Fibroblast of pulmonary artery (primary cell): ENCODE measurements at regions not wholly inside any gene's neighbourhood (a gene's known extent, or its start where the extent isn't known, plus 50 kb on each side); places are given as distances from the start of the nearest gene placed in this dataset.
"Not testable (repeated sequence)": the region's sequence is repeated elsewhere in the genome, so short reads cannot be mapped to it uniquely, and the experiment has no call there.

Experiments used
- DNase-seq: peaks from one replicate; pipeline ENCODE4 v3.0.0-alpha.2; 2010; ENCODE audit warnings: low read depth
- H3K4me3 ChIP-seq: replicated peaks from 2 replicates; pipeline ENCODE4 v1.5.1; 2011; ENCODE audit warnings: low read depth, mild to moderate bottlenecking, control low read depth, low read length, moderate library complexity
- CTCF ChIP-seq: IDR thresholded peaks from 2 replicates; pipeline ENCODE4 v1.5.1; 2011; ENCODE audit warnings: mild to moderate bottlenecking, control low read depth, low read length, inconsistent platforms; ENCODE audit errors: missing control alignments

GRCh38 chr2:145909766-145910165 is 1389.8 kb upstream of the ZEB2 start:
- no peak for TF ChIP-seq CTCF
- no peak overlapping the region for H3K4me3 ChIP-seq
- DNase-seq: no peak

- H3K4me3 ChIP-seq: no peak overlapping the region
- peak; percentile 10 for DNase-seq
- TF ChIP-seq CTCF: no peak
Measured at GRCh38 chr2:145909175-145909755, 1389.3 kb upstream of the ZEB2 start.

- no peak overlapping the region for H3K4me3 ChIP-seq
- peak; percentile 3 for DNase-seq
- TF ChIP-seq CTCF: no peak
Measured at GRCh38 chr2:145906354-145906753, 1386.4 kb upstream of the ZEB2 start.

GRCh38 chr2:145905371-145905770 is 1385.5 kb upstream of the ZEB2 start:
- TF ChIP-seq CTCF: no peak
- no peak overlapping the region for H3K4me3 ChIP-seq
- no peak for DNase-seq

GRCh38 chr2:145897151-145897550 is 1377.2 kb upstream of the ZEB2 start:
- no peak for DNase-seq
- H3K4me3 ChIP-seq: no peak overlapping the region
- no peak for TF ChIP-seq CTCF

GRCh38 chr2:145887915-145888314 is 1368.0 kb upstream of the ZEB2 start:
- no peak for DNase-seq
- no peak for TF ChIP-seq CTCF
- no peak overlapping the region for H3K4me3 ChIP-seq

GRCh38 chr2:145880997-145881396 is 1361.1 kb upstream of the ZEB2 start:
- not testable (repeated sequence) for DNase-seq, H3K4me3 ChIP-seq

GRCh38 chr2:145875016-145875415 is 1355.1 kb upstream of the ZEB2 start:
- no peak overlapping the region for H3K4me3 ChIP-seq
- no peak for DNase-seq
- TF ChIP-seq CTCF: no peak
